Erythroblast (primary cell): ENCODE measurements at regions not wholly inside any gene's neighbourhood (a gene's known extent, or its start where the extent isn't known, plus 50 kb on each side); places are given as distances from the start of the nearest gene placed in this dataset.

Experiments
- DNase-seq, 2 experiments: peaks; one replicate each; lab custom pipeline; 2025; lab: John Stamatoyannopoulos, UW
- GATA1 ChIP-seq: IDR thresholded peaks from 2 replicates; pipeline ENCODE4 v1.6.1; 2011; ENCODE audit warnings: low read depth, mild to moderate bottlenecking, control low read depth, low read length, moderate library complexity
- POLR2A ChIP-seq: IDR thresholded peaks from 2 replicates; pipeline ENCODE4 v1.6.1; 2011; ENCODE audit warnings: mild to moderate bottlenecking, low read length

GRCh38 chr3:177538750-177539730 lies 341.8 kb upstream of the TBL1XR1 start:
- no peak for DNase-seq
- no peak for TF ChIP-seq POLR2A
- TF ChIP-seq GATA1, result no peak

GRCh38 chr3:177541541-177541940 lies 344.3 kb upstream of the TBL1XR1 start:
- TF ChIP-seq POLR2A (no peak), GATA1 (no peak)
- no peak for DNase-seq

DNA sequence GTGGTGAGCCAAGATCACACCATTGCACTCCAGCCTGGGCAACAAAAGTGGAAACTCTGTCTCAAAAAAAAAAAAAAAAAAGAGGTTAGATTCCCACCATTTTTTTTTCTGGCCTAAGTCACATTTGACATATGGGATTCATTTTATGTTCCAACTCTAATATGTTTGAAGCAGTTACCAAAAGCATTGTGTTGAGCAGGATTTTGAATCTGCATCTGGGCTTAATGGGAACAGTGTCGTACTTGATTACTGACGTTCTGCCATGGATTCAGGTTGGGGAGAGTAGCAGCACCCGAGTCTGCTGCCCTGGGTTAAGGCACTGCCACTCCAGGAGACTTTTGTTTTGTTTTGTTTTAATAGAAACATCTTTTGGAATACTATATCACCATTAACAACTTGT lies 348.7 kb upstream of the TBL1XR1 start:
- no peak for DNase-seq
- TF ChIP-seq POLR2A (no peak), GATA1 (no peak)

DNA sequence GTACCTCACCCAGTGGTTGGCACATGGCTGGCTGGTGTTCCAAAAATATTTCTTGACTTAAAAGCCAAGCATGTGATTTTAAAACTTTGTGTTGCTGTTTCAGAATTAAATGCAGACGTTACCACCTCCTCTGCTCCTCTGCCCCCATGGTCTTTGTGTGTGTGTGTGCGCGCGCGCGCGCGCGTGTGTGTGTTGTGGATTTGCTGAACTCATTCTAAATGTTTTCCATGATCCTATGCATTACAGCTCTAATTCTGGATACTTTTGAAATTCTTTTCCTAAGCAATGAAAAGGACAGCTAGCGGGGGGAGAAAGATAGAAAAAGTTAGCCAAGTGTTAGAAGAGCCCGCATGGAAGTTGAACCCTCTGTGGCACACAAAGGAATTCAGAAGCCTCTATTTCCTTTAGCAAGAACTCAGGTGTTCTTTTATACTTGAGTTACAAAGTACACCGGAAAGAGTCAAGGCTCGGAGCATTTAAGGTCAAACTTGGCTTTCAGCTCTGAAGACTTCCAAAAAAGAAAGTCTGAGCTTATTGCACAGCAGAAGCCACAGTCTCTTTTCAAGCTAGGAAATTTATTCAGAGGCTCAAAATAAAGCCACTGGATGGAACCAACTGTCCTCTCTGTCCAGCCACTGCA lies 350.5 kb upstream of the TBL1XR1 start:
- DNase-seq, result no peak
- TF ChIP-seq GATA1, result no peak
- no peak for TF ChIP-seq POLR2A

GRCh38 chr3:177550667-177551066 lies 353.4 kb upstream of the TBL1XR1 start:
- TF ChIP-seq GATA1 (no peak), POLR2A (no peak)
- no peak for DNase-seq

DNA sequence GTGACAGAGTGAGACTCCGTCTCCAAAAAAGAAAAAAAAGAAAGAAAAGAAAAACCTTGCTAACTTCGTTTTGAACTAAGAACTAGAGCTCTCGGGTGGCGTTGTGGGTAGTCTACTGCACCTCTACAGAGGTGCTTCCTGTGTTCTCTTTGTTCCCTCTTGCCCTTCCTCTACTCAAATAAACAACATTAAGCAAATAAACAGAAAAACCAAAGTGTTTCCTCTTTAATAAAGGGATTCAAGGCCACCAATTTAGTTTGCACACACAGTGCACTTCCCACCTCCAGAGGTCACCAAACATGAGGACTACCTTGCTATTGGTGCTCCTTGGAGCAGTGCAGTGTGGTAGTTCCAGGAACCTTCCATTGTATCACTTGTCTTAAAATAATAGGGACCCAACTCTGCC lies 354.2 kb upstream of the TBL1XR1 start:
- no peak for DNase-seq

GRCh38 chr3:177552051-177552450 lies 354.8 kb upstream of the TBL1XR1 start:
- TF ChIP-seq POLR2A (no peak), GATA1 (no peak)
- DNase-seq, result no peak

More for the DNA sequence above, 354.2 kb upstream of the TBL1XR1 start:
- TF ChIP-seq POLR2A, result no peak

- TF ChIP-seq POLR2A, result no peak
- TF ChIP-seq GATA1, result no peak
Observed at GRCh38 chr3:177553012-177553411, 355.7 kb upstream of the TBL1XR1 start.

GRCh38 chr3:177553579-177553978 lies 356.3 kb upstream of the TBL1XR1 start:
- no peak for DNase-seq
- no peak for TF ChIP-seq GATA1
- no peak for TF ChIP-seq POLR2A

More at GRCh38 chr3:177553012-177553411, 355.7 kb upstream of the TBL1XR1 start:
- DNase-seq, result no peak

DNA sequence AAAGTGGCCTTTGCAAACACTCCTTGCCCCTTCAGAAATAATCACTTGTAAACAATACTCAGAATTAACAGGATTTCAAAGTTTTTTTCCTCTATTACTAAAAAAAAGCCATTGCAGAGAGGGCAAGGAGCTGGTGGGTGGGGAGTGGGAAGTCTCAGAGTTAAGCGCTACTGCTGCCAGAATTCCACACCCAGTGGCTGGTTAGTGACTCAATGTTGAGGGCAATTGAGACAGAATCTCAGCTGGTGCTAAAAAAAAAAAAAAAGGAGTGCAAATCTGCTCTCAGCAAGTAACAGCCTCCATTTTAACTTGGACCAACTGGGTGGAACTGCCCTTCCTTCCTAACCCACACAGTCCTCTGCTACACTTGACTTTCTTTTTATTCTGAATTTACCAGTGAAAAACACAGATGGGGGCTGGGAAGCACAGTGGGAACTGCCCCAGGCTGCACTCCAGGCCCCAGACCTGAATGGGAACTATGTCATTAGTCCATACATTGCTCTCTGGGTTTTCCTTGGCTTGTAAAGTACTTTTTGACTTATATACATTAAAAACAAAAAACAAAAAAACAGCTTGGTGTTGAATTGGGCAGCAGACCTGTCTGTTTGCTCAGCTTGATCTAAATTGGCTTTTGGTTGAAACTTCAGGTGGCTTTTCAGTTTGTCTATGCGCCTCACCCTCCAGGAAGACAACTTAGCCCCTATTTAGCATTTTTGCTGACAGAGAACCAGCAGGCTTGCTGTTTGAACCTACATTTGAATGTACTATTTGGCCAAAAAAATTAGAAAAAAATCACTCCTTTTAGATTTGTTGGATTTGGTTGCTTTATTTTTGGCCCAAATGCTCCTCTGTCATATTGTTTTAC lies 357.8 kb upstream of the TBL1XR1 start:
- TF ChIP-seq POLR2A (no peak), GATA1 (no peak)
- DNase-seq, result no peak

DNA sequence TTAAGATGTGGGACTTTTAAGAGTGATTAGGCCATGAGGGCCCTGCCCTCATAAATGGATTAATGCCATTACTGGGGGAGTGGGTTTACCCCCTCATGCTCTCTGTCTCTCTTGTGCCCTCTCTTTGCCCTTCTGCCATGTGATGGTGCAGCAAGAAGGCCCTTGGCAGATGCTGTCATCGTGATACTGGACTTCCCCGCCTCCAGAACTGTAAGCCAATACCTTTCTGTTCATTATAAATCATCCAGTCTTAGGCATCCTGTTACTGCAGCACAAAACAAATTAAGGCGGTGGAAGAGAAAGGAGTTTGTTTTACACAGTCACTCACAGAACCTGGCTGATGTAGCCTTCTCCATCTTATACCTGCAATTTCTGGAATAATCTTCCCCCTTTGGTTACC lies 360.3 kb upstream of the TBL1XR1 start:
- TF ChIP-seq GATA1 (no peak), POLR2A (no peak)
- no peak for DNase-seq

- TF ChIP-seq GATA1, result no peak
- TF ChIP-seq POLR2A, result no peak
- DNase-seq, result no peak
Observed at GRCh38 chr3:177561365-177561764, 364.1 kb upstream of the TBL1XR1 start.

DNA sequence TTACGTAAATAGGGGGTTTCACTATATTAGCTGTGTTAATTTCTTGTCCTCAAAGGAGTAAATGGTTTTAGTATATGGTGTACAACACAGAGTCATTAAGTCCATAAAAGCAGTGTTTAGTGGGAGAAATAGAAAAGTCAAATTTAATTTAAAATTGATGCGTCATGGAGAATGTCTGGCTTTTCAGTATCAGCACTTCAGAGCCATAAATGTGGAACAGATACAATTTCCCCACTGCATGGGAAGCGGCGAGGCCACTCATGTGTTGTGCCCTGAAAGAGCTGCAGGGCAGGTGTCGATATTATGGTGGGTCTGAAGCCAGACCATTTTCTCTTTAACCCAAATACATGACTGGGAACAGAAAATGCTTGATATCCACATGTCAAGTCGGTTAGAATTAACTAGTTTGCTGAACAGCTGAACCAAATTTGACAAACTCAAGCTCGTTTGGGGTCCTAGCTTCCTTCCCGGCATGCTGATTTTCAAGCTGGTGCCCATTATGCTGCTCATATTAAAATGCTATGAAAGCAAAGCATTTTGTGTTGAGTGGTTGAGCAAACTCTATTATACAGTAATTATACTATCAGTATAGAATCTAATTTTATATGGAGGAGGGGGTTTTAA lies 364.6 kb upstream of the TBL1XR1 start:
- TF ChIP-seq GATA1 (no peak), POLR2A (no peak)
- DNase-seq, result no peak
